HEK293T (cell line): ENCODE measurements at regions not wholly inside any gene's neighbourhood (a gene's known extent, or its start where the extent isn't known, plus 50 kb on each side); places are given as distances from the start of the nearest gene placed in this dataset.

ENCODE experiments used
- CTCF ChIA-PET: fragments of 350-600 bp; formaldehyde crosslinking; extraction: SDS; loops from one replicate; lab custom pipeline; 2021; ENCODE audit warnings: antibody characterized with exemption, inconsistent platforms; lab: Yijun Ruan, JAX
- POLR2A ChIA-PET: fragments of 350-600 bp; formaldehyde crosslinking; extraction: SDS; loops from one replicate; lab custom pipeline; 2020; ENCODE audit warnings: antibody characterized with exemption, inconsistent platforms; lab: Yijun Ruan, JAX
- DNase-seq: peaks from one replicate; pipeline ENCODE4 v3.0.0; 2012; ENCODE audit warnings: mixed read lengths; ENCODE audit errors: extremely low spot score
- ARNT ChIP-seq: fragments of 450-650 bp; IDR thresholded peaks from 2 replicates; pipeline ENCODE4 v1.6.1; 2017; ENCODE audit warnings: mild to moderate bottlenecking
- BHLHE40 ChIP-seq: fragments of 450-650 bp; IDR thresholded peaks from 2 replicates; pipeline ENCODE4 v1.6.1; 2016; ENCODE audit warnings: mild to moderate bottlenecking, moderate library complexity, borderline replicate concordance
- CTBP1 ChIP-seq: fragments of 450-650 bp; IDR thresholded peaks from 2 replicates; pipeline ENCODE4 v1.6.1; 2016; ENCODE audit warnings: borderline replicate concordance
- ELF4 ChIP-seq: fragments of 450-650 bp; IDR thresholded peaks from 2 replicates; pipeline ENCODE4 v1.6.1; 2017; ENCODE audit warnings: antibody characterized with exemption
- FOXA1 ChIP-seq: fragments of 450-650 bp; IDR thresholded peaks from 2 replicates; pipeline ENCODE4 v1.6.1; 2016; ENCODE audit warnings: mild to moderate bottlenecking
- FOXK2 ChIP-seq: fragments of 450-650 bp; IDR thresholded peaks from 2 replicates; pipeline ENCODE4 v1.6.1; 2016; ENCODE audit warnings: mild to moderate bottlenecking
- FOXM1 ChIP-seq: fragments of 450-650 bp; IDR thresholded peaks from 2 replicates; pipeline ENCODE4 v1.6.1; 2017; ENCODE audit warnings: mild to moderate bottlenecking, borderline replicate concordance
- HDGF ChIP-seq: fragments of 450-650 bp; IDR thresholded peaks from 2 replicates; pipeline ENCODE4 v1.6.1; 2017; ENCODE audit warnings: antibody characterized with exemption, borderline replicate concordance
- L3MBTL2 ChIP-seq: fragments of 450-650 bp; conservative IDR thresholded peaks from 2 replicates; pipeline ENCODE4 v1.6.1; 2016; ENCODE audit warnings: mild to moderate bottlenecking
- LEF1 ChIP-seq: fragments of 450-650 bp; IDR thresholded peaks from 2 replicates; pipeline ENCODE4 v1.6.1; 2017; ENCODE audit warnings: mild to moderate bottlenecking, borderline replicate concordance
- NFRKB ChIP-seq: fragments of 450-650 bp; IDR thresholded peaks from 2 replicates; pipeline ENCODE4 v1.6.1; 2016; ENCODE audit warnings: mild to moderate bottlenecking, moderate library complexity
- SP1 ChIP-seq: fragments of 450-650 bp; IDR thresholded peaks from 2 replicates; pipeline ENCODE4 v1.6.1; 2017
- SUZ12 ChIP-seq: fragments of 450-650 bp; IDR thresholded peaks from 2 replicates; pipeline ENCODE4 v1.6.1; 2016; ENCODE audit warnings: mild to moderate bottlenecking
- TARDBP ChIP-seq: fragments of 450-650 bp; IDR thresholded peaks from 2 replicates; pipeline ENCODE4 v1.6.1; 2016
- ZNF384 ChIP-seq: fragments of 450-650 bp; IDR thresholded peaks from 2 replicates; pipeline ENCODE4 v1.6.1; 2016
- TF ChIP-seq, protein P1 (sequence below): fragments of 450-650 bp; IDR thresholded peaks from 2 replicates; pipeline ENCODE4 v1.6.1; 2016

DNA sequence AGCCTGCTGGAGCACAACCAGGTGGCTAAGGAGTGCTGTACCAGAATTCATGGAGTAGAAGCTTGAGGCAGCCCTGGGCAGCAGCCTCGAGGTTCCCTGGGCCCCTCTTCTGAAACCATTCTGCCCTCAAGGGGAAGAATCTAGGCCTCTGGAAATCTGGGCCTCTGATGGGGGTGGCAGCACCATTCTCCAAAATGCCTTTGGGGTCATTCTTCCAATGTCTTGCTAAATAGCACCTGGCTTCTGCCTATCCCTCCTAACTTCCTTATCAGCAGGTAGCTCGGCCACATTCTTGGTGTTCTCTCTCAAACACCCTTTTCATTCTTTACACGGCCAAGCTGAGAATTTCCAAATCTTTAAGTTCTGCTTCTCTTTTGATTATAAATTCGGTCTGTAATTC lies 473.6 kb downstream of the BCOR start:
- no peak for DNase-seq
- CTCF ChIA-PET: no interaction called here
- no peak for TF ChIP-seq ZNF384
- TF ChIP-seq BHLHE40: no peak
- no peak for TF ChIP-seq ARNT
- no peak for TF ChIP-seq LEF1
- no peak for TF ChIP-seq HDGF
- no peak for TF ChIP-seq TARDBP
- TF ChIP-seq FOXA1: no peak
- TF ChIP-seq SUZ12: no peak
- no peak for TF ChIP-seq NFRKB
- no peak for TF ChIP-seq CTBP1
- TF ChIP-seq FOXK2: no peak
- no peak for TF ChIP-seq L3MBTL2
- TF ChIP-seq ELF4: no peak
- no peak for TF ChIP-seq SP1
- TF ChIP-seq, protein P1, sequence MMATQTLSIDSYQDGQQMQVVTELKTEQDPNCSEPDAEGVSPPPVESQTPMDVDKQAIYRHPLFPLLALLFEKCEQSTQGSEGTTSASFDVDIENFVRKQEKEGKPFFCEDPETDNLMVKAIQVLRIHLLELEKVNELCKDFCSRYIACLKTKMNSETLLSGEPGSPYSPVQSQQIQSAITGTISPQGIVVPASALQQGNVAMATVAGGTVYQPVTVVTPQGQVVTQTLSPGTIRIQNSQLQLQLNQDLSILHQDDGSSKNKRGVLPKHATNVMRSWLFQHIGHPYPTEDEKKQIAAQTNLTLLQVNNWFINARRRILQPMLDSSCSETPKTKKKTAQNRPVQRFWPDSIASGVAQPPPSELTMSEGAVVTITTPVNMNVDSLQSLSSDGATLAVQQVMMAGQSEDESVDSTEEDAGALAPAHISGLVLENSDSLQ: no peak
- TF ChIP-seq FOXM1: no peak
- POLR2A ChIA-PET: no interaction called here

DNA sequence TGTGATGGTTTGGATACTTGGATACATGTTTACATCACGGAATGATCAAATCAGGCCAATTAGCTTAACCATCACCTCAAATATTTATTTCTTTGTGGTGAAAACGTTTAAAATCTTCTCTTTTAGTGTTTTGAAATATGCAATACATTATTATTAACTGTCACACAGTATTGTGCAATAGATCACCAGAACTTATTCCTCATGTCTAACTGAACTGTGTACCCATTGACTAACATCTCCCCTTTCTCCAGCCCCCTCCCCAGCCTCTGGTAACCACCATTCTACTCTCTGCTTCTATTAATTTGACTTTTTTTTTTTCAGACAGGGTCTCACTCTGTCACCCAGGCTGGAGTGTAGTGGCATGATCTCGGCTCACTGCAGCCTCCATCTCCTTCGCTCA lies 471.9 kb downstream of the BCOR start:
- no peak for DNase-seq
- TF ChIP-seq SP1 (no peak), FOXA1 (no peak), LEF1 (no peak), SUZ12 (no peak), TARDBP (no peak), NFRKB (no peak), ELF4 (no peak), CTBP1 (no peak), FOXM1 (no peak), ZNF384 (no peak)
- ChIA-PET POLR2A (no interaction called here), CTCF (no interaction called here)

DNA sequence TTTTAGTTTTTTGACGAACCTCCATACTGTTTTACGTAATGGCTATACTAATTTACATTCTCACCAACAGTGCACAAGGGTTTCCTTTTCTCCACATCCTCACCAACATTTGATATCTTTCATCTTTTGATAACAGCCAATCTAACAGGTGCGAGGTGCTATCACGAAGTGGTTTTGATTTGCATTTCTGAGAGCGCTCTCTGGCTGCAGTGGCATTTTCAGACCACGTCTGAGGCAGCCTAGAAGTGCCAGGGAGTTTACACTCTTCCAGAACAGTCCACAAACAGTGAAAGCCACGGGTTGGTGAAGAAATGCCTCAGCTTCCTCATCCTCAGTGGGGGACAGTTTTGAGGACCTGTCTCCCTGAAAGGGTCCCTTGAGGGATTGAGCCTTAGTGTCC lies 471.0 kb downstream of the BCOR start:
- CTCF ChIA-PET: no interaction called here

DNA sequence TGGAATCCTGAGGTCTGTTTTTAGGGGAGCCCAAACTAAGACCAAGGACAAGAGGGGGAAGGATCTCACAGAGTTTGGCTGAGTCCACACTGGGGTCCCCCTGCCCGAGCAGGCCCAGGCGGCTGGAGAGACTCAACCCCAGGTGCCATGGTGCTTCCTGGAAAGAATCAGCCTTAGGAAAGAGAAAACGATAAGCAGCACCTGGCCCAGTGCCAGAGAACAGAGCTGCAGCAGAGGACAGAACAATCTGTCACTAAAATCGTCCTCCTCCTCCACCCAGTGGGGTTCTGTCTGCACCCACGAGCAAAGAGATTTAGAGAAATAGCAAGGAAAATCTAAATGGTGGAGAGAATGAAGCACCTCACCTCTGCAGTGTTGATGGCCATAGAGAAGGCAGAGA lies 470.5 kb downstream of the BCOR start:
- DNase-seq: no peak
- POLR2A ChIA-PET: no interaction called here
- no peak for TF ChIP-seq SUZ12

More for the DNA sequence above, 471.0 kb downstream of the BCOR start:
- no peak for TF ChIP-seq TARDBP
- no peak for TF ChIP-seq ARNT
- no peak for TF ChIP-seq BHLHE40
- TF ChIP-seq, protein P1: no peak
- TF ChIP-seq ZNF384: no peak
- no peak for TF ChIP-seq FOXK2
- TF ChIP-seq CTBP1: no peak
- TF ChIP-seq ELF4: no peak
- TF ChIP-seq FOXA1: no peak
- TF ChIP-seq HDGF: no peak
- no peak for TF ChIP-seq FOXM1
- no peak for TF ChIP-seq L3MBTL2
- no peak for TF ChIP-seq LEF1
- DNase-seq: no peak
- POLR2A ChIA-PET: no interaction called here

DNA sequence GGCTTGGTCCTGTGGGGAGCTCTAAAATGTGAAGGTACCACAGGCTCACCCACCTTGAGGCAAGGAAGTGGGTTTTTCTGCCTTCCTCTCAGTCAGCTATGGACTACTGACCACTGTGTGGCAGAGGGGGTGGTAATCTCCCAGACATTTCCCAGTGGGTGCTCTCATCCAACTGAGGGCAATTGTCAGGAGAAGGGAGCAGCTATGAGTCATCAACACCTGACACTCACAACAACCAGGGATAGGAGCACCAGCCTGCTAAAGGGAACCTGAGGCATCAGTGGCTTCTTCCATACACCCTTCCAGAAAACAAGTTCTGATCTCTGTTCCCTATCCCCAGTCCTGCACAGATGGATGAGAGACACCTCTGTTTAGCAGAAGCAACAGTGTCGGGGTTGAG lies 468.8 kb downstream of the BCOR start:
- ChIA-PET CTCF (no interaction called here), POLR2A (no interaction called here)
- DNase-seq: no peak
- no peak for TF ChIP-seq L3MBTL2
- TF ChIP-seq LEF1: no peak
- no peak for TF ChIP-seq ELF4
- TF ChIP-seq CTBP1: no peak
- TF ChIP-seq NFRKB: no peak
- no peak for TF ChIP-seq FOXM1
- TF ChIP-seq TARDBP: no peak
- TF ChIP-seq SUZ12: no peak
- TF ChIP-seq, protein P1: no peak

More for the DNA sequence above, 470.5 kb downstream of the BCOR start:
- CTCF ChIA-PET: no interaction called here

DNA sequence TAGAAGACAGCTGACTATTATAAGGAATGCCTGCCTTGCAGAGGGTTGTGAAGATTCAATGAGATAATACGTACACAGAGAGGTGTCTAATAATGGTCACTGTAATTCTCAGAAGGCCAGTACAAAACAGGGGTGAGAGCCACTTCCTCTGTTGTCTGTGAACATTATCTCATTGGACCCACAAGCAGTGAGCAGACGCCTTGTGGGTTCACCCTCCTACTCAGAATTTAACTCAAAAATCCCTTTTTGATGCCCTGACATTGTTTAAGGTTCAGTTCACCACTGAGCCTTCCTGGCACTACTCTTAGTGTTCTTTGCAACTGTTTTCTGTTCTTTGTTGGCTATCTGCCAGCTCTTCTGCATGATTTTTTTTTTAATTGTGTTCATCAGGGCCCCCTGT lies 467.4 kb downstream of the BCOR start:
- ChIA-PET POLR2A (no interaction called here), CTCF (no interaction called here)
- TF ChIP-seq ELF4 (no peak), SUZ12 (no peak), L3MBTL2 (no peak), FOXK2 (no peak), LEF1 (no peak), HDGF (no peak), ARNT (no peak), NFRKB (no peak), CTBP1 (no peak), FOXM1 (no peak), FOXA1 (no peak)
- DNase-seq: no peak
